Body of pancreas (tissue), 4 donors: ENCODE measurements at regions not wholly inside any gene's neighbourhood (a gene's known extent, or its start where the extent isn't known, plus 50 kb on each side); places are given as distances from the start of the nearest gene placed in this dataset.

Source experiments
- CTCF ChIP-seq, 7 experiments: fragments of 450-650 bp in 4 of 7; fragments of 200-600 bp in 3 of 7; sonication (generic) in 3 of 7; IDR thresholded peaks; one replicate each; pipeline ENCODE4 v1.5.1; 2016 to 2019; ENCODE audit warnings: antibody characterized with exemption in 7 of 7
- POLR2A ChIP-seq, 3 donors: fragments of 450-650 bp; IDR thresholded peaks; one replicate each; pipeline ENCODE4 v1.6.1; 2016; ENCODE audit warnings: antibody characterized with exemption in 3 of 3, mild to moderate bottlenecking in 2 of 3

DNA sequence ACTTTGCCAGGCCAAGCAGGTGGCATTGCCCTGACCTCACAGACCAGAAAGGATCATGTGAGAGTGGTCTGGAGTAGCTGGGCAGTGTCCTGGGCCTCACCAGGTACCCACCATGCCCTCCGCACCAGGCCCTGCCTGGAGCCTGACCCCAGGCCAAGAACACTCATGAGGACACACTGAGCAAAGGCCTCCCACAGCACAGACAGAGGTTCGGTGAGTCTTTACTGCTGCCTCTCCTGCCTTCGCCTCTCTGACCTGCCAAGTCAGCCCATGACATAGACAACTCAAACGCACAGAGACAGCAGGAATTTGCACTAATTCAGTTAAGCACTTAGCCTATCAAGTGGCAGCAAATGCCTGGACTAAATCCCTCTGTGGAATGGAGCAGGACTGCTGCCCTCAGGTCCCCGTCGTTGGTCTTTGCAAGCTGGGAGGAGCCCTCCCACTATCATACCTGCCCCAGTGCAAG, 62.5 kb downstream of the RHOB start:
- TF ChIP-seq POLR2A (IDR thresholded peaks at IDR 0.05) (no peak), CTCF (IDR thresholded peaks at IDR 0.05) (no peak)
